ENCODE measurements at regions not wholly inside any gene's neighbourhood (a gene's known extent, or its start where the extent isn't known, plus 50 kb on each side); places are given as distances from the start of the nearest gene placed in this dataset.
"Not testable (repeated sequence)": the region's sequence is repeated elsewhere in the genome, so short reads cannot be mapped to it uniquely, and the experiment has no call there.

DNA sequence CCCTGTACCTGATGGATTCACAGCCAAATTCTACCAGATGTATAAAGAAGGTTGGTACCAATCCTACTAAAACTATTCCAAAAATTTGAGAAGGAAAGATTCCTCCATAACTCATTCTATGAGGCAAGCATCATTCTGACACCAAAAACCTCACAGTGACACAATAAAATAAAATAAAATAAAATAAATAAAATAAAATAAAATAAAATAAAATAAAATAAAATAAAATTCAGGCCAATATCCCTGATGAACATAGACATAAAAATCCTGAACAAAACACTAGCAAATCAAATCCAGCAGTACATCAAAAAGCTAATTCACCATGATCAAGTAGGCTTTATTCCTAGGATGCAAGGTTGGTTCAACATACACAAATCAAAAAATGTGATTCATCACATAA is 108.1 kb downstream of the PROX1 start:
- H3K4me1 ChIP-seq (replicated peaks in 1 of 2): not testable (repeated sequence)

DNA sequence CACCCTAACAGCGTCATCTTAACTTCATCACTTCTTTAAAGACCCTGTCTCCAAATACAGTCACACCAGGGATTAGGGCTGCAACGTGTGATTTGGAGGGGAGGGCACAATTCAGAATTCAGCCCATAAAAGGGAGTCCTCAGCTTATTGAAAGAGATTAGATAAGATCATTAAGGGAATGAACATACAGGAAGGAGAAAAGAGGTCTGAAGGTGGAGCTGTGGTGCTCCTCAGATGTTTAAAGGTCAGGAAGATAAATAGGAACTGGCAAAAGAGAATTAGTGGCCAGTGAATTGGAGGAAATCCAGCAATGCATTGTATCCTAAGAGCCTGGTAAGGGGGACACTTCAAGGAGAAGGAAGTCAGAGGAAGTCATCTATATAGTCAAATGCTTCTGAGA is 113.5 kb downstream of the PROX1 start:
- no peaks in the 10 kb centered on the region for H3K27me3 ChIP-seq
- peaks cover 0 to 17% of the 10 kb centered on the region in 2 donors for H3K4me1 ChIP-seq (replicated peaks in 1 of 2)
- 49 to 67% (median 54%) methylated on average over 2 of the region's 2 CpGs for WGBS, 4 donors
- peak overlapping the region in 3 of 5 donors; percentile 79 to 85 (median 85) for H3K27ac ChIP-seq
- TF ChIP-seq, protein P1, sequence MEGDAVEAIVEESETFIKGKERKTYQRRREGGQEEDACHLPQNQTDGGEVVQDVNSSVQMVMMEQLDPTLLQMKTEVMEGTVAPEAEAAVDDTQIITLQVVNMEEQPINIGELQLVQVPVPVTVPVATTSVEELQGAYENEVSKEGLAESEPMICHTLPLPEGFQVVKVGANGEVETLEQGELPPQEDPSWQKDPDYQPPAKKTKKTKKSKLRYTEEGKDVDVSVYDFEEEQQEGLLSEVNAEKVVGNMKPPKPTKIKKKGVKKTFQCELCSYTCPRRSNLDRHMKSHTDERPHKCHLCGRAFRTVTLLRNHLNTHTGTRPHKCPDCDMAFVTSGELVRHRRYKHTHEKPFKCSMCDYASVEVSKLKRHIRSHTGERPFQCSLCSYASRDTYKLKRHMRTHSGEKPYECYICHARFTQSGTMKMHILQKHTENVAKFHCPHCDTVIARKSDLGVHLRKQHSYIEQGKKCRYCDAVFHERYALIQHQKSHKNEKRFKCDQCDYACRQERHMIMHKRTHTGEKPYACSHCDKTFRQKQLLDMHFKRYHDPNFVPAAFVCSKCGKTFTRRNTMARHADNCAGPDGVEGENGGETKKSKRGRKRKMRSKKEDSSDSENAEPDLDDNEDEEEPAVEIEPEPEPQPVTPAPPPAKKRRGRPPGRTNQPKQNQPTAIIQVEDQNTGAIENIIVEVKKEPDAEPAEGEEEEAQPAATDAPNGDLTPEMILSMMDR (IDR thresholded peaks at IDR 0.05): no peak
- TF ChIP-seq POLR2A (IDR thresholded peaks at IDR 0.05): no peak
- H3K36me3 ChIP-seq (replicated peaks in 1 of 2): no peaks in the 10 kb centered on the region
- intact Hi-C loops (cut with DNase I): no loop called here
- no peak overlapping the region for H3K4me3 ChIP-seq
- DNase-seq: no peak
- H3K9me3 ChIP-seq (replicated peaks in 1 of 3): no peaks in the 10 kb centered on the region

More for the DNA sequence above, 108.1 kb downstream of the PROX1 start:
- H3K36me3 ChIP-seq (replicated peaks in 1 of 2); H3K27me3 ChIP-seq; intact Hi-C loops (cut with DNase I); DNase-seq; H3K9me3 ChIP-seq (replicated peaks in 1 of 3); H3K4me3 ChIP-seq; H3K27ac ChIP-seq: not testable (repeated sequence)

DNA sequence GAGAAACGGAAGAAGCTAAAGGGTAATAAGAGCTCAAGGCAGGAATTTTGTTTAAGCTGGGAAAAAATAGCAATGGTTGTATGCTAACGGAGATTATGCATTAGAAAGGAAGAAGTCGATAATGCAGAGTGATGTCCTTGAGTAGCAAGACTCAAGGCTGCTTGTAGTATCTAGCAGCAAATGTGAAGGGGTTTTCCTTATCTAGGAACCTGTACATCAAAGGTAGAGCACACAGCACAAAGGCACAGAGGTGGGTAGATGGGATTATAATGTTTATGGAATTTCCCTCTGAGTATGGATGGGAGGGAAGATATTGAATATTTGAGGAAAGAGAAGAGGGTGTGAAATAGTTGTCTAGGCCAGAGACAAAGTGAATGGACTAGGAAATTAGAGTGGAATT is 114.1 kb downstream of the PROX1 start:
- no peak for DNase-seq
- intact Hi-C loops (cut with DNase I): no loop called here

DNA sequence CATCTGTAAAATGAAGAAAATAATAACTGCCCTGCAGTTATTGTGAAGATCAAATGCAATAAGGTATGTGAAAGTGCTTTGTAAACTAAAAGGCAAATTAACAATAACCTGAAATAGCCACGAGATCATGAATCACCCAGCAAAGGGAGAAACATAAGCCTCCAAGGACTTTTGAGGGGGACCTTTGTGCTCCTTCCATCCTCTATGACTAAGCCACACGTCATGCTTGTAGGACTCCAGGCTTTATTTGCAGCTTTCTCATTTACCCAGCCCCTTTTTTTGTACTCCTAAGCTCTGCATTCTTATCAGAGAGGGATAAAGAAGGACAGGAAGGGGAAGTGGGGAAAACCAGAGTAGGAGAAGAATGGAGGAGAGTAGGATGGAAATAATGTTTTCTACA is 115.1 kb downstream of the PROX1 start:
- Histone ChIP-seq H3K4me3 (no peak overlapping the region), H3K27ac (peak overlapping the region in 4 of 5 donors; percentile 44 to 85 (median 82)), H3K36me3 (replicated peaks in 1 of 2) (no peaks in the 10 kb centered on the region), H3K4me1 (replicated peaks in 1 of 2) (peaks cover 0 to 27% of the 10 kb centered on the region in 2 donors), H3K9me3 (replicated peaks in 1 of 3) (no peaks in the 10 kb centered on the region), H3K27me3 (no peaks in the 10 kb centered on the region)
- intact Hi-C loops (cut with DNase I): no loop called here
- TF ChIP-seq POLR2A (IDR thresholded peaks at IDR 0.05): no peak
- TF ChIP-seq, protein P1 (IDR thresholded peaks at IDR 0.05): no peak
- 21 to 36% (median 28%) methylated on average over 2 of the region's 2 CpGs for WGBS, 4 donors
- peak in 6 of 7 donors; percentile 50 to 85 (median 68) for DNase-seq

More for the DNA sequence above, 114.1 kb downstream of the PROX1 start:
- H3K4me1 ChIP-seq (replicated peaks in 1 of 2): peaks cover 0 to 17% of the 10 kb centered on the region in 2 donors
- no peak overlapping the region for H3K4me3 ChIP-seq
- H3K27ac ChIP-seq: peak overlapping the region in 3 of 5 donors; percentile 79 to 85 (median 85)
- H3K9me3 ChIP-seq (replicated peaks in 1 of 3): no peaks in the 10 kb centered on the region
- H3K27me3 ChIP-seq: no peaks in the 10 kb centered on the region
- 46 to 60% (median 54%) methylated on average over 3 of the region's 3 CpGs for WGBS, 4 donors
- H3K36me3 ChIP-seq (replicated peaks in 1 of 2): no peaks in the 10 kb centered on the region
- no peak for TF ChIP-seq POLR2A (IDR thresholded peaks at IDR 0.05)

DNA sequence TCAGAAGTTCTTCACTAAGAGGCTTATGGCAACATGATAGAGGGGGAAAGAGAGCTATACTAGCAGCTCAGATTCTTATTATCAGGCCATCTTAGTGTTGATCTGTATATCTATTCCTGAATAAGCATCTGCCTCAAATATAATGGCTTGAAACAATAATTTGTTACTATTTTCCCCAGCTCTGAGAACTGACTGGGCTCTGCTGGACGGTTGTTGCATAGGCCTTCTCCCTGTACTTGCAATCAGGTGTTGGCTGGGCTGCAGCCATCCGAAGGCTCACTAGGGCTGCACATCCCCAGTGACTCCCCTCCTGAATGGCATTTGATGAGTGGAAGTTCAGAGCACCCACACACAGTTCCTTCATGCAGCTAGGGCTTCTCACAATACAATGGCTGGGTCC is 116.0 kb downstream of the PROX1 start:
- Histone ChIP-seq H3K27me3 (no peaks in the 10 kb centered on the region), H3K36me3 (replicated peaks in 1 of 2) (no peaks in the 10 kb centered on the region), H3K27ac (peak overlapping the region in 2 of 5 donors; percentile 79 to 85), H3K4me3 (no peak overlapping the region), H3K4me1 (replicated peaks in 1 of 2) (peaks cover 0 to 31% of the 10 kb centered on the region in 2 donors), H3K9me3 (replicated peaks in 1 of 3) (no peaks in the 10 kb centered on the region)
- TF ChIP-seq, protein P1 (IDR thresholded peaks at IDR 0.05): no peak
- TF ChIP-seq POLR2A (IDR thresholded peaks at IDR 0.05): no peak
- WGBS, 4 donors: 89 to 100% (median 93%) methylated on average over 2 of the region's 2 CpGs
- intact Hi-C loops (cut with DNase I): no loop called here
- DNase-seq: no peak

All from adrenal gland (tissue), 9 donors.